HG03103 (cell line): ENCODE measurements at regions not wholly inside any gene's neighbourhood (a gene's known extent, or its start where the extent isn't known, plus 50 kb on each side); places are given as distances from the start of the nearest gene placed in this dataset.

ENCODE experiments used
- ATAC-seq: cut with Tn5 transposase; IDR thresholded peaks from one replicate; pipeline ENCODE4 v1.9.1; 2021; ENCODE audit warnings: low read depth; ENCODE audit not compliant: unreplicated experiment

- ATAC-seq: no peak
These were observed 1016.1 kb downstream of the KCNT2 start for GRCh38 chr1:195591917-195592672.

DNA sequence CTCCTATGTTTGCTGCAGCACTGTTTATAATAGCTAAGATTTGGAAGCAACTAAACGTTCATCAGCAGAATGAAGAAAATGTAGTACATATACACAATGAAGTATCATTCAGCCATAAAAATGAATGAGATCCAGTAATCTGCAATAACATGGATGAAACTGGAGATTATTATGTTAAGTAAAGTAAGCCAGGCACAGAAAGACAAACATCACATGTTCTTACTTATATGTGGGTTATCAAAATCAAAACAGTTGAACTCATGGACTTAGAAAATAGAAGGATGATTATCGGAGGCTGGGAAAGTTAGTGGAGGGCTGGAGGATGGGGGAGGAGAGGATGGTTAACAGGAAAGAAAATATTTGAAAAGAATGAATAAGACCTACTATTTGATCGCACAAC lies 1017.6 kb downstream of the KCNT2 start:
- no peak for ATAC-seq

GRCh38 chr1:195584870-195585624 lies 1023.2 kb downstream of the KCNT2 start:
- no peak for ATAC-seq

- no peak for ATAC-seq
These were observed 1027.3 kb downstream of the KCNT2 start for GRCh38 chr1:195580988-195581387.

DNA sequence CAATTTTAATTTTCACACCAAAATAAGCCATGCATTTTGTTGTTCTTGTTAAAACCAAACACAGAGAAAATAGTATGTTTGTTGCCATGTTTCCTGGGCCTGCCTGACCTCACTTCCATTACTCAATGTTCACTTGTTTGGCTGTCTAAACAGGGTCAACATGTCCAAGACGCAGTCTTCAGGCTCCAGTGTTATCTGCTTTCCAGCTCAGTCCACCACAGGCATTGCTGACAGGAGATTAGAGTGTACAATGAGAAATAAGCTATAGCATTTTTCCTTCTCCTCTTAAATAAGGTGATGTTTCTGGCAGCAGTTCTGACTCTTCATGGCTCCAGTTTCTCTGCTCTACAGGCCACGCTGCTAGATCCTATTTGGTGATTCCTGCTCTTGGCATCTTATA lies 1030.5 kb downstream of the KCNT2 start:
- ATAC-seq: no peak

DNA sequence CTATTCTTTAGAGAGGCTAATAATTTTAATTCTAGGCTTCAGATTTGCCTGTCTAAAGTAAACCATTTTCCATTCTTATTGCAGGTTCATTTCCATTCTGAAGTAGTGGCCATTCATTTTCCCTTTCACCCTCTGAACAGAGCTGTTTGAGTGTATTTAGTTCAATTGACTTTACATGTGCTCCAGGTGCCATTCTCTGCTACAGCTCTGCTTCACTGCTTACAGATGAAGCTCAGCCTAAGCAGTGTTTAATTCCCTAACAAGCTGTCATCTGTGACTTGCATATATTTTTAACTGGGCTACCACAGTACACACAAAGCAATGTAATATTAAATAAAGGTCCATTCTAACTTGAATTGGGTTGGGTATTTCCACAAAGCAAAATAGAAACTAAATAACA lies 1031.6 kb downstream of the KCNT2 start:
- ATAC-seq: no peak

DNA sequence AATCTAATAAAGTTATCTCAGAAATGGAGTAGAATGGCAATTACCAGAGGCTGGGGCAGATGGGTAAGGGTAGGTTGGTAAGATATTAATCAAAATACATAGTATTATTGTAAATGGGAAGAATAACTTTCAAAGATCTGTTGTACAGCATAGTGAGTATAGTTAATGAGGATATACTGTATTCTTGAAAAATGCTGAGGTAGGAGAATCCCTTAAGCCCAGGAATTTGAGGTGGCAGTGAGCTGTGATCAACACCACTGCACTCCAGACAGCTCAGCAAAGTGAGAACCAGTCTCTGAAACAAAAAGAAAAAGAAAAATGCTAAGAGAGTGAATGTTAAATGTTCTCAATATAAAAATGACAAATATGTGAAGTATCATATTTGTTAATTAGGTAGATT lies 1033.7 kb downstream of the KCNT2 start:
- no peak for ATAC-seq

DNA sequence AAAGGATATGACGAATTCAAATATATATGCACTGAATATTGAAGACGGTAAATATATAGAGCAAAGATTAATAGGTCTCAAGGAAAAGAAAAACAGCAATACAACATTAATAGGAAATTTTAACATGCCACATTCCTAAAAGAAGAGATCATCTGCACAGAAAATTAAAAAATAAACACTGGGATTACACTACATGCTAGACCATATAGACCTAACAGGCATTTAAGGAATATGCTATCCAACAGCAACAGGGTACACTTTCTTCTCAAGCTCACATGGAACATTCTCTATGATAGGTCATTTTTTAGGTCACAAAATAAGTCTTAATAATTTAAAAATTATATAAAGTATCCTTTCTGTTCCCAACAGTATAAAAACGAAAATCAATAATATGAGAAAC lies 1038.3 kb downstream of the KCNT2 start:
- ATAC-seq: no peak

GRCh38 chr1:195568389-195568788 lies 1039.9 kb downstream of the KCNT2 start:
- no peak for ATAC-seq

DNA sequence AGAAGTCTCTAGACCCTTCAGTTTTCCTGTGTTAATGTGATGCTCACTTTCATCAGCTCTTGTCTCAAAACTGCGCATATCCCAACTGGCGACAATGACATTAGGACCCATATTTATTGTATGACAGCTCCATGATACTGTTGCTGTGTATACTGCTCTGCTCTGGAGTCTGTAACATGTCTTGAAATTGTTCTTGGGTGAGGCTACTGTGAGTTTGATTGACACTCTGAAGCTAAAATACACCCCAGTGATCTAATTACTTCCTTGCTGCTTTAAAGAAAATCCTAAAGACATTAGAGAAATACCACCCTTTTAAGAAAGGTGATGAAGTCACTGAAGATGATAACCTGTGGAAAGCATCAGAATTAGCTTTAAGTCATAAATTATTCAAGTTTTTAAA lies 1046.2 kb downstream of the KCNT2 start:
- ATAC-seq: no peak

DNA sequence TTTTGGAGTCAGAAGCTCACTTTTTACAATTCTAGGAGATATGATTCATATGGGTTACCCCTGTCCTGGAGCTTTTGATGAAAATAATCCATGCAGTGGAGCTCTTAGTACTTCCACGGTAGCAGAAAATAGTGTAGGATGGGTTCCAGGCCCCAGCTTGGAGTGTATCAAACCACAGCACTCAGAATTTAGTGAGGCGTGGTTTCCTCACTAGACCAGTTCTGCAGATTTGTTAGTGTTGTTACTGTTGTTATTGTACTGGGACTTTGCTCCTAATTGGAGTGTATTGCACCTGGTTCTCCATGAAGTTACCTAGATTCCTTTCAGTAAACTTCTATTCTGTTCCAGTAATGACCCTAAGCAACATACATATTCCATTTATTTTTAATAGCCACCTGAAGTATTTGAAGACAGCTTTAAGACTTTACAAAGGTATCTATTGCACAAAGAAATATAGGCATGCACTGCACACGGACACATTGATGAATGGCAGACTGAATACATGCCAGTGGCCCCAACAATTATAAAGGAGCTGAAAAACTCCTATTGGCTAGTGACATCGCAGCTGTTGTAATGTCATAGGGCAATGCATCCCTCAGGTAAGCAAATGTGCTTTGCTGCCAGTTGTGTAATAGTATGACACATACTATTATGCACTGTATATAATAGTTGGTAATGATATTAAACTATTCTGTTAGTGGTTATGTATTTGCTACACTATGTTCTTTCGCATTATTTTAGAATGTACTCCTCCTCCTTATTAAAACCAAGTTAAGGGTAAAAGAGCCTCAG lies 1058.0 kb downstream of the KCNT2 start:
- ATAC-seq: no peak

DNA sequence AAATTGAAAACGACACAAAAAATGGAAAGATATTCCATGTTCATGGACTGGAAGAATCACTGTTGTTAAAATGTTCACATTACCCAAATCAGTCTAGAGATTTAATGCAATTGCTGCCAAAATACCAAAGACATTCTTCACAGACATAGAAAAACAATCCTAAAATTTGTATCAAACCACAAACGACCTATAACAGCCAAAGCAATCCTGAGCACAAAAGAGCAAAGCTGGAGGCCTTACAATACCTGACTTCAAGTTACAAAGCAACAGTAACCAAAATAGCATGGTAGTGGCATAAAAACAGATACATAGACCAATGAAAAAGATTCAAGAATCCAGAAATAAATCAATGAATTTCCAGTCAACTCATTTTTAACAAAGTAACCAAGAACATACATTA lies 1077.3 kb downstream of the KCNT2 start:
- ATAC-seq: no peak

DNA sequence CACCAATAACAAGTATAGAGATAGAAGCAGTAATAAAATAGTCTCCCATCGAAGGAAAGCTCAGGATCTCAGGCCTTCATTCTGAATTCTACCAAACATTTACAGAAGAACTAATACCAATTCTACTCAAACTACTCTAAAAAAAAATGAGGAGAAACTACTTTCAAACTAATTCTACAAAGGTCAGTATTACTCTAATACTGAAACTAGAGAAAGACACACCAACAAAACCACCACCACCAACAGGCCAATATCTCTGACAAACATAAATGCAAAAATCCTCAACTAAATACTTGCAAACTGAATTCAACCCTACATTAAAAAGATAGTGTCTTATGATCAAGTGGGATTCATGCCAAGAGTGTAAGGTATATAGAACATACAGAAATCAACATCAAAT lies 1078.4 kb downstream of the KCNT2 start:
- no peak for ATAC-seq

DNA sequence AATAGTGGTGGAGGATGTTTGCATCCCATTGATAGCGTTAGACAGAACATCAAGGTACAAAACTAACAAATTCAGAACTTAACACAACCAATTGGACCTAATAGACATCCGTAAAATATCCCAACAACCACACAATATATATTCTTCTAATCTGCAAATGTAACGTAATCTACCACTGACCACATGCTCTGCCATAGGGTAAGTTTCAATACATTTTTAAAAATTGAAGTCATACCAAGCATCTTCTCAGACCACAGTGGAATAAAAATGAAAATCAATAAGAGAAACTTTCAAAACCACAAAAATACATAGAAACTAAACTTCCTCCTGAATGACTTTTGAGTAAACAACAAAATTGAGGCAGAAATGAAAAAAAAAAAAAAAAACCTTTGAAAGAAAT lies 1087.5 kb downstream of the KCNT2 start:
- no peak for ATAC-seq

GRCh38 chr1:195516036-195516435 lies 1092.2 kb downstream of the KCNT2 start:
- no peak for ATAC-seq

GRCh38 chr1:195511501-195511900 lies 1096.7 kb downstream of the KCNT2 start:
- ATAC-seq: no peak

GRCh38 chr1:195501118-195501517 lies 1107.1 kb downstream of the KCNT2 start:
- ATAC-seq: no peak

DNA sequence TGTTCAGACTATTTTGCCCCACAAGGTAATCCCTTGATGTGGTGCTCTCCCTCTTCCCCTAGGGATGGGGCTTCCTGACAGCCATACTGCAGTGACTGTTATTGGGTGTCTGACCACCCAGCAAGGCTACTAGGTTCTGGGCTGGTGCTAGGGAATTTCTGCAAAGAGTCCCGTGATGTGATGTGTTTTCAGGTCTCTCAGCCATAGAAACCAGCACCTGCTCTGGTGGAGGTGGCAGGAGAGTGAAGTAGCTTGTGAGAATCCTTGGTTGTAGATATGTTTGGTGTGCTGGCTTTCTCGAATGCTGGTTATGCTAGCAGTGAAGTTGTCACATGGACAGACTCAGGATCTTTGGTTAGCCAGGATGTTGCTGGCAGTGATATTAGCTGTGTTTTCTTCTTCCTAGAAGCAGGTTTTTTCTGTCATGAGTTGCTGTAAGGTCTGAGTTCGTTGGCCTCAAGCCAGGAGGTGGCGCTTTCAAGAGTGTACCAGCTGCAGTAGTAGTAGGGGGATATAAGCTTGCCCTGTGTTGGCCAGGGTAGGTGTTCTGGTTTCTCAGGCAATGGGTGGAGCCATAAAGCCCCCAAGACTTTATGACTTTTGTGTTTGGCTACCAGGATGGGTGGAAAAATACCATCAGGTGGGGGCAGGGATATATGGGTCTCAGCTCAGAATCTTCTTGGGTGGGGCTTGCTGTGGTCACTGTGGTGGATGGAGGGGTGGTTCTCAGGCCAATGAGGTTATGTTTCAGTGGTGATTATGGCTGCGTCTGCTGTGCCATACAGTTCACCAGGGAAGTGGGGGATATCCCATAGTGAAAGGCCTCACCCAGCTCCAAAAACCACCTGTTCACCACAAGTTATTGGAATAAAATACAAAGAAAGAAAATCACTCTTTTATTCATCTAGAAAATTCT lies 1112.3 kb downstream of the KCNT2 start:
- no peak for ATAC-seq

DNA sequence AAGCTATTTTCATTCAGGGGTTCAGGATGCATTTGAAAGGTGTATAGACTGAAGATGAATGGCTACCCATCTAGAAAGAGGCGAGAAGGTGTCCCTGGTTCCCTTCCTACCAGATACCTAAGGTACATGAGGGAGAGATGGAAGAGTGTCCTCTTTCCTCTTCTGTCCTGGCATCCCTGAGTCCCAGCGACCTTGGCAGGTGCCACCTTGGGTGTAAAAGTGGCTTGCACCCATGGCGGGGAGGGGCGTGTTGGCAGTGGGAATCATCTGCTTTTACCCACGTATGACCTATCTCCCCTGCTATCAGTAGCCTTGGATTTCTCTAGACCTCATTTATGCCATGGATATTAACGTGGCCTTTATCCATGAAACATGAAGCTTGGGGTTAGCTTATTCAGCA lies 1126.1 kb downstream of the KCNT2 start:
- no peak for ATAC-seq

- no peak for ATAC-seq
These were observed 1126.9 kb downstream of the KCNT2 start for GRCh38 chr1:195481293-195481692.
